Right ventricle myocardium superior (tissue), 1 donor: ENCODE measurements at regions not wholly inside any gene's neighbourhood (a gene's known extent, or its start where the extent isn't known, plus 50 kb on each side); places are given as distances from the start of the nearest gene placed in this dataset.
"Not testable (repeated sequence)": the region's sequence is repeated elsewhere in the genome, so short reads cannot be mapped to it uniquely, and the experiment has no call there.

Experiments
- ATAC-seq: fragments of 200-7000 bp; cut with Tn5 transposase; one replicate; pipeline ENCODE4 v1.9.1; 2020; ENCODE audit warnings: mild to moderate bottlenecking; ENCODE audit not compliant: poor library complexity
- DNase-seq: peaks from one replicate; pipeline ENCODE4 v3.0.0-alpha.2; 2020
- intact Hi-C: fragments of 100-400 bp; cut with DNase I; formaldehyde crosslinking; loops from one replicate; pipeline ENCODE4 v1.11.2; 2022
- donor health status: DM: no; HTN: yes; CAD: no; lungs with severe emphysema.

DNA sequence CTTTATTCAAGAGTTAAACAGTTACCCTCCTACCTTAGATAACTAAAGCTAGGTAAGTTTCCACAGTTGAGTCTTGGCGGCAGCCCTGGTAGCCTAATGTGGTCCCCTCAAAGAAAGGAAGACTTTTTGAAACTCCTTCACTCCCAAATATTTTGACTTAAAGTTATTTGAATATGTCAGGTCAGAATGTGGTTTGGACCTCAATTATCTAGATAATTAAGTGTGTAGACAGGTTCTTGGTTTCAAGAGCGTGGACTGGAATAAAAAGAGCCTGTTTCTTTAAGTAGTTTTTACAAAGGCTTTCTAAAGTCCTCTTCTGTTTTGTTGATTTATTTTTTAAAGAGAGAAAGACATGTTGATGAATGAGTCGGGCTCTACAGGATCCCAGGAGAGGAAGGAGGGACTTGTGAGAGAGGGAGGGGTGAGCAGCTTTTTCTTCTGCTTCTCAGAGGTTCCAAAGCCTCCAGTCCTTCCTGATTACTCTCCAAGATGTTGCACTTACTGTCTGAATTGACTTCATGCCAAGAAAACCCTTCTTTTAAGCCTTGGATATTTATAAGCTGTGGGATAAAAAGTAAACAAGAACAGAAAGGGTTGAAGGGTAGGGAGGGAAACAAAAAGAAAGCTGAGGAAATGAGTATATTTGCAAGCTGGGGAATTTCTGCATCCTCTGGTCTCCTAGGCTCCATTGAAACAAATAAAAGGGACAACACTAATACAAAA, 457.4 kb downstream of the IGSF11 start:
- DNase-seq (no peak), ATAC-seq (peak; percentile 68)
- intact Hi-C loops: no loop called here

DNA sequence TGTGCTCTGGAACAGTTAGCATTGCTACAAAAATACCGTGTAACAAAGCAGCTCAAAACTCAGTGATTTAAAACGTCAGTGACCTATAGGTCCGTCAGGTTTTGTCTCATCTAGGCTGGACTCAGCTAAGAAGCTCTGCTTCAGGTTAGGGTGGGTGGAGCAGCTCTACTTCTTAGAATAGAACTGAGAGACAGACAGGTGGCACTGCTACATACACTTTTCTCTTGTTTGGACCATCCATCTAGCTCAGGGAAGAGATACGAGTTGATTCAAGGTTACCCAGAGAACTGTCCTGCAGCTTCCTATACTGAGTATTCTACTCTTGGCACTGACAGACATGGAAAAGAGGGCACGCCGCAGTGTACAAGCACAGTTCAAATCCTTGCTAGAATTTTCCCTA, 456.1 kb downstream of the IGSF11 start:
- no peak for ATAC-seq
- intact Hi-C loops: no loop called here

DNA sequence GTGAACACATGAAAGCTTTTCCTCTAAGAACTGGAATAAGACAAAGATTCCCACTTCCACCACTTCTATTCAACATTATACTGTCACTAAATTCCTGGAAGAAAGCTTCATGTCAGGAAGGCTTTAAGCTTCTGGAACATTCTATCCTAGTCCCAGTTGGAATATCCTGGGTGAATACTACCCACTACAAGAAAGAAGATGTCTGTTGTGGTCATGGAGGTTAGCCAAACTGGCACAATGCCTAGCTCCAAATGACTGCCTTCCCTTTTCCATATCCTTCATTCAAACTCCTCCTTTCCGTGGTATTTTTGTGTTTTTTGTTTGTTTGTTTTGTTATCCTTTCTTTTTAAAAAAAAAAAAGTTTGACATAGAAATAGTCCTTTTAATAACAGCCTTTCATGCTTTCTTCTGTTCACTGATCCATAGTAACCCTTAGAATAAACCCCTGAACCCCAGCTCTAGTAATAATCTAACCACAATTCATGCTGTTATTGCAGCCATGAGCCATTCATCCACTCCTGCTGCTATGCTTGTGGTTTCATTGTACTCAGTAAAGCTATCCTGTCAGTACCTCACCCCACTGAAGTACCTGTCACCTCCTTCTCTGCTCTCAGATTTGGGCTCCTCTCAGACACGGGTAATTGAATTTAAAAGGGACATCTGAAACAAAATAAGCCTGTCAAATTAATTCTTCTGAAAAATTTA, 447.5 kb downstream of the IGSF11 start:
- DNase-seq (no peak), ATAC-seq (no peak)
- intact Hi-C loops: no loop called here

More for the DNA sequence above, 456.1 kb downstream of the IGSF11 start:
- DNase-seq: no peak

DNA sequence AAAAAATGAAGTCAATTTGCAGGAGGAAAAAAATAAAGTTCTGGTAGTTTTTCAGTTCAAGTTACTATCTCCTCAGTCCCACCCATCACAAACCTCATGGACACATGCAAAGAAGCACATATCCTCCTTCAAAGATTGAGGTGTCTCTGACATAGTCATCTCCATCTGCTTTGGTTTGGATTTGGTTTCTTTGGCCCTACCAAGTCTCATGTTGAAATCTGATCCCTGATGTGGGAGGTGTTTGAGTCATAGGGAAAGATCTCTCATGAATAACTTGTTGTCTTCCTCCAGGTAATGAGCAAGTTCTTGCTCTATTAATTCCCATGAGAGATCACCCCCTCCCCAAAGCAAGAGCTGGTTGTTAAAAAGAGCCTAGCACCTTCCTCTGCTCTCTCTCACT, 446.8 kb downstream of the IGSF11 start:
- no peak for ATAC-seq
- intact Hi-C loops: no loop called here
- no peak for DNase-seq

DNA sequence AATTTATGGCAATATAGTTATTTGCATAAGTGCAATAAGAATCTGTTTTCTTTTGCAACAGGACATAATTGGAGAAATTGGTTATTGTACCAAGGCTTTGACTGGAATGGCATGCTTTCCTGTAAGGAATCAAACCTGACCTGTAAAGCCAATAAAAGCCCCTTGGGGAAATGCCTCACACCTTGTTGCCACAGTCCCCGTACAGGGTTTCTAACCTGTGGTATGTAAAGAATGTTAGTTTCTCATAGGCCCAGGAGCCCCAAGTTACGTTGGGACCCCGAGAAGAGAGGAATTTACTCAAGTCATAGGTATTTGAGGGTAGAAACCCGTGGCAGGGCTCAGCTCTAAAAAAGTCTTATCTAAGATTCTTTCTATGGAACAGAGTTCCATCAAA, 441.4 kb downstream of the IGSF11 start:
- intact Hi-C loops: no loop called here
- DNase-seq (no peak), ATAC-seq (no peak)

DNA sequence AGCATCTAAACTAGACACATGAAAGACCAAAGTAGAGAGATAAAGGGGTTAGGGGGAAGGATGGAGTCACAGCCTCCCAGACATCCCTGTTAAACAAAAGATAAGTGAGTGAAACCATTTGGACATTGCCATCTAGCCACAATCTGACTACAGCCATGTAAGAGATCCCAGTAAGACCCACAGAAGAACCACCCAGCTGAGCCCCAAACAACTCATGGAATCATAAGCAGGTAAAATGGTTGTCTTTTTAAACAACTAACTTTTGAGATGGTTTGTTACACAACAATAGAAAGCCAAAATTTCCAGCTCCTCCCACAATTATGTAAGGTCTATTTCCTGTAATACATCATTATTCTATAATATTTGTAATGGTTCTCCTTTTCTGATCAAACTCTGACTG, 437.5 kb downstream of the IGSF11 start:
- intact Hi-C loops: no loop called here
- ATAC-seq: no peak
- DNase-seq: no peak

DNA sequence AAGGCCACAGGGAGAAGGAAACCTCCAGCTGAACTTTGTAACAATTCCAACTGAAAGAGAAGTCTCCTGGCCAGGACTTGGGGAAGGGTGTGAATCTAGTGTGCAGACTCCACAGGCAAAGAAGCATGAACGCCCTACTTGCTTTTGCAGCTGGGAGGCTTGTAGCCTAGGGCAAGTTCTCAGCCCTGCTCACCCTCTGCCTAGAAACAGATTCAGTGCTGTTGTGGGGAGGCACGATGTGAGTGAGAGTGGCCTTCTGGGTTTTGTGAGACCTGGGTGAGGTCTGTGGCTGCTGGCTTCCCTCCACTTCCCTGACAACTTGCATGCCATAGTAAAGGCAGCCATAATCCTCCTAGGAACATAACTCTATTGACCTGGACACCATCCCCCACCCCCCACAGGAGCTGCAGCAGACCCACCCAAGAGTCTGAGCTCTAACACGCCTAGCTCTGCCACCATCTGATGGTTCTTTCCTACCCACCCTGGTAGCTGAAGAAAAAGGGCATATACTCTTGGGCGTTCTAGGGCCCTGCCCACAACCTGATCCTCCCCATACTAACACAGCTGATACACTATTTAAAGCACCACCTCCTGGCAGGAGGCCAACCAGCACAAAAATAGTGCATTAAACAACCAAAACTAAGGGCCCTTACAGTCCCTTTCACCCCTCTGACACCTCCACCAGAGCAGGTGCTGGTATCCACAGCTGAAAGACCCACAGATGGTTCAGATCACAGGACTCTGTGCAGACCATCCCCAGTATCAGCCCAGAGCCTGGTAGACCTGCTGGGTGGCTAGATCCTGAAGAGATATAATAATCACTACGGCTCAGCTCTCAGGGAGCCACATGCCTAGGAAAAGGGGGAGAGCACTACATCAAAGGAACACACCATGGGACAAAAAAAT, 426.5 kb downstream of the IGSF11 start:
- intact Hi-C loops: no loop called here

DNA sequence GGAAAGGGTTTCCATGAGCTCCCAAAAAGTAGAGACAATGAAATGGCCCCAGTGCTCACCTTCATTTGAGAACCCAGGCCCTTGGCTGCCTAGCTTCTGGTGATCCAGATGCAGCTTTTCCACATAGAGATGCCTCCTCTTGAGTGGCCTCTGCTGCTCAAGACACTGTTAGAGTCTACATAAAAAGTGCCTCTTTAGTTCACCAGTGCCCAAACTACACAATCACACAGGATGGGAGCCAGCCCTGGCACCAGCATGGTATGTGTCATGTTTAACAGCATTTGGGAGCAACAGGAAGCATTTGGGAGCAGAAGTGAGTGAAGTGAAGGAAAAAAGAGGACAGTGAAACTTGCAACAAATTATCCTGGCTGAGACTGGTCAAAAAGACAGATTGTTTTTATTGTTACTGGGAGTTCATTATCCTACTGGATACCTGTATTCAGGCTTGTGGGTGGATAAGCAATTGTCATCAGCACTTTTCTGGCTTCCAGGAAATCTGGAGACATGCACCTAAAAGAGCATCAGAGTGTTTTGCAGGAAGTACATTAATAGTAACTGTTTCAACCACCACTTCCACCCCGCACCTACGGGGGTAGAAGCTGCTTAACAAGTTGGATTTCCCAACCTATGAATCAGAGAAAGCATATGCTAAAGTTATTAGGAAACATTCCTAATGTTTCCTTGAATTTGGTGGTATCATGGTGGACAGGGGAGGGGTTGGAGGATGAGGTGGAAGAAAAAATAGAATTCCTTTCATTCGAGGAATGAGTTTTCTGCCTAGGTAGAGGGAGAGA, 416.2 kb downstream of the IGSF11 start:
- intact Hi-C loops: no loop called here
- no peak for DNase-seq
- ATAC-seq: no peak

More for the DNA sequence above, 426.5 kb downstream of the IGSF11 start:
- ATAC-seq: no peak
- DNase-seq: no peak

DNA sequence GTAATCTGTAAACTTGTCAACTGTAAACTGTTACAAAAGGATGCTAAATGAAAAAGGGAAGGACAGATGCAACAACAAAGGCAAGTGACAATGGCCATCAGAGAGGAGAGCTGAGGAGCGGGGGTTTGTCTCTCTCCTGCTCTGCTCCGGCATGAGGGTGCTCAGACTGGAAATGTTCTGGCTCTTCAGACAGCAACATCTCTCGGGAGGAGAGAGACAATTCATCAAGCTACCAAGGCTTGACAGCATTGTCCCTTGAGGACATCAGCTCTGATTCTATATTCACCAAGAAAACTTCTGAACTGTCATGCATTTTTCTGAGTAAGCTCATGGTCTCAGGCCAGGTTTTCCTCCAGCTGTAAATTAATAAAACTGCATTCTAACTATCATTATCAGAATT, 408.2 kb downstream of the IGSF11 start:
- no peak for DNase-seq
- intact Hi-C loops: no loop called here
- ATAC-seq: no peak

DNA sequence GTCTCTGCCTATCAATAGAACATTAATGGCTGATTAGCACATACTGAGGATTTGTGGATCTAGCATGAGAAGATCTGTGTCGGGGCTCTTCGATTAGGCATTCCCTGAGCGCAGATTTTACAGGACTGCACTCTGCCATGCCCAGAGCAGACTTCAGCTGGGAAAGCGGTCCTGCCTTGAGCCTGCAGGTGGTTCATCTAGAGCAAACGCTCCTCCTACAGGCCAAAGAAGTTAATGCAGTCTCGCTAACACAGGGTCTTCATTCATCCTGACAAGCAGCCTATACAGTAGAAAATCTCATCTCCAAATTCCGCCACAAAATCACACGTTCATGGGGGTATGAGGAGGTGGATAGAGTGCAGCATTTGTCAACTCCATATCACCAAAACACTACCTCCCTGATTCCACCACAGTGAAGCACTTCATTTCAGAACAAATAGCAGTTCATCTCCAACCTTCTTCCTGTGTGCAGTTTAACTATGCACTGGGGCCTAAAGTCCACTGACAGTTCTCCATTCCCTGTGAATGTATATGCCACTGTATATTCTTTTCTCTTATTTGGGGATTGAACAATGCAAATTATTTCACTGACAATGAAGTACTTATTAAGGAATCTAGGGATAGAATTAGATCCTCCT, 405.8 kb downstream of the IGSF11 start:
- intact Hi-C loops: no loop called here
- peak; percentile 84 for ATAC-seq
- no peak for DNase-seq

DNA sequence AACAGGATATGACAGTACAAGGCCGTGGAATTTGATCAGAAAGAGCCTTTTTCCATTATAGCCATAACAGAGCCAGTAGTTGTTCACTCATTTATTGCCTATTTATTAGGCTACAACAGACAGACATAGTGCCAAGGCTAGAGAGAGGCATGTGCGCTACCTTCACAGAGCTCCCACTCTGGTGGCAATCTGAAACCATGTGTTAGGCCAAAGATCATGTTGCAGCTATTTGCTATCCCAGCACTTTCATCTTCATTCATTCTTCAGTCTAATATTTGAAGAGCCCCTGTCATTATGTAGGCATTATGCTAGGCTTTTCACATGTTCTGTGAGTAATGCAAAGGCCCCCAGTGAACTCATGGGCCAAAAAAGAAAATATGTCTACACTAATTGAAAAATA, 404.8 kb downstream of the IGSF11 start:
- intact Hi-C loops: no loop called here
- no peak for DNase-seq
- ATAC-seq: no peak

DNA sequence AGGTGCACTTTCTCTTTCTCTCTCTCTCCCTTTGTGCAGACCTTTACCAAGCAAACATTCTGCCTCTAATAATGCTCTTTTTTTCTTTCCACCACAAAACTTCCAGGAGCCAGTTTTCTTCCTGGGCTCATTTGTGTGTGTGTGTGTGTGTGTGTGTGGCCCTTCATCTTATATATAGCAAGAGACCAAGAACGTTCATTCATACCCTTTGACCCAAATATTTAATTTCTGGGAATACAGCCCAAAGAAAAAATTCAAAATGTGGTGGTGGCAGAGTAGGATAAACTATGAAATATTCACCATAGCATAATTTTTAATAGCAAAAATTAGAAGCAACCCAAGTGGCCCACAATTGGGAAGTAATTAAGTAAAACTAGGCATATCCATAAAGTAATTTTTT, 398.9 kb downstream of the IGSF11 start:
- ATAC-seq (no peak), DNase-seq (no peak)
- intact Hi-C loops: no loop called here

DNA sequence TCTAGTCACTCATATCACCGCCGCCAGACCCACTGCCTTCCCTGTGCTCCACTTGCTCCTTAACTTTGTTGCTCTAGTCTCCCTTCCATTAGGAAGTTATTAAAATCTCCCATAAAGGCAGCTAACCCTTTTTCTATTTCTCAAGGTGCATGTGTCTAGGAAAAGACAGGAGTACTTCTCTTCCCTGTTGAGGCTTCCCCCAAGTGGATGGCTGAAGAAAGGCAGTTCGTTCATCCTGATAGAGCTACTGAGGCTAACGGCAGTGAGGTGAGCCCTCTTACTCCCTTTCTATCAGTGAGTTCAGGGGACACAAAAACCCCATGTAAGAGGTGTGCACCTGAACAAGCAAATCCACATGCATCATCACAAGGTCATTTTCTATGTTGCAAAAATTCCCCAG, 397.8 kb downstream of the IGSF11 start:
- ATAC-seq (no peak), DNase-seq (no peak)
- intact Hi-C loops: no loop called here

DNA sequence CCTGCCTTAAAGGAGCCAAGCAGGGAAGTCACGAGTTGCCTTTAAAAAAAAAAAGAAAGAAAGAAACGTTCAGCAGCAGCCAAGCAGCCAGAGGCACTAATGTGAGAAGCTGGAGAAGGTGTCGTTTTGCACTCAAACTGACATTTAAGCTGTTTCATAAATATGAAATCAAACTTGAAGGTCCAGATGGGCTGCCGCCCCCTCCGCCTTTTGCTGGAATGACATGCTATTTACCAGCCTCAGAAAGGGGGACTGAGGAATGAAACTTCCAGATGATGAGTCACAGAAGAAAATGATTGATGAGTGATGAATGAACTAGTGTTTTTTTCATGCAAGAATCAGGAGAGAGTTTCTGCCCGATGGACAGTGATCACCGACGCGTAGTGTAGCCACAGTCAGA, 396.8 kb downstream of the IGSF11 start:
- intact Hi-C loops: no loop called here
- DNase-seq (no peak), ATAC-seq (no peak)

DNA sequence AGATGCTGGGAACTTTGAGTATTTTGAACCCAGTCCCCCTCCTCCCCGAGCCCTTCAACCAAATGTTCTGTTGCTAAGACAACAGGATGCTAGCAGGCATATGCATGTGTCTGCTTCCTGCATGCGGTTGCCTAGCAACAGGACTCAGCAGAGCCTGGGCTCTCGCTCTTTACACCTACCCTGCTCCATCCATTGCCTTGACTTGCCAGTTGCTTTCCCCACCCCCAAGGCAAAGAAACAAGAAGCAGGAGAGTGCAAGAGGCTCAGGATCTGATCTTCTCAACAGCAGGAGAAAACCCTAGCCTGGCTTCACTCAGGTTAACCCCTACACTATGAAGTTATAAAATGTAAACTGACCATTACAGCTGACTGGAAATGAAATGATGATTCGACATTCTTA, 393.0 kb downstream of the IGSF11 start:
- no peak for ATAC-seq
- intact Hi-C loops: no loop called here
- no peak for DNase-seq

DNA sequence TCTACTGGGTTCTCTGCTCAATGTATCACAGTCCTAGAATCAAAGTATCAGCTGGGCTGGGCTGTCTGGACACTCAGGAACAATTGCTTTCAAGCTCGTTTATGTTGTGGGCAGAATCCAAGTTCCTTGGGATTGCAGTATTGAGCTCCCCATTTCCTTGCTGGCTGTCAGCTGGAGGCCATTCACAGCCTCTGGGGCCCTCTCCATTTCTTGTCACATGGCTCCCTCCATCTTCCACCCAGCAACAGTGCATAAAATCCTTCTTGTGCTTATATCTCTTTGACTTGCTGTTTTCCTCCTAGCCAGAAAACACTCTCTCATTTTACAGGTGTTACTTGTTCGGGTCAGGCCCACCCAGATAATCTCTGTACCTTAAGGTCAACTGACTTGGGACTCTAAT, 363.5 kb downstream of the IGSF11 start:
- DNase-seq (no peak), ATAC-seq (no peak)
- intact Hi-C loops: no loop called here

DNA sequence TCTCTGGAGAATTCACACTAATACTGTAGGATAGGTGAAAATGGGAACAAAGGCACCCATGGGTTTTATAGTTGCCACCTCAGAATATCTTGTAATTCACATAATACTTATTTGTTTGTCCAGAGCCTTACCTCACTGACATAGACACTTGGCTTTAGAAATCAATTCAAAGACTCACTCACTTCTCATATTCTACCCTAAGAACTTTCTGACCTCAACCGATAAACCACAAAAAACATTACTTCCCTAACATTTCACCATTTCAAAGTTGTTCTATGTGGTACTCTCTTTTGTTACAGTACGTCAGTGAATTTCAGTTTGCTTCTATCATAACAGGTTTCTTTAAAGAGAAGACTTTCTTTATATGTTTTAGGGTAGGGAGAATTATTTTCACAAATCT, 359.3 kb downstream of the IGSF11 start:
- intact Hi-C loops: no loop called here
- ATAC-seq (no peak), DNase-seq (no peak)

DNA sequence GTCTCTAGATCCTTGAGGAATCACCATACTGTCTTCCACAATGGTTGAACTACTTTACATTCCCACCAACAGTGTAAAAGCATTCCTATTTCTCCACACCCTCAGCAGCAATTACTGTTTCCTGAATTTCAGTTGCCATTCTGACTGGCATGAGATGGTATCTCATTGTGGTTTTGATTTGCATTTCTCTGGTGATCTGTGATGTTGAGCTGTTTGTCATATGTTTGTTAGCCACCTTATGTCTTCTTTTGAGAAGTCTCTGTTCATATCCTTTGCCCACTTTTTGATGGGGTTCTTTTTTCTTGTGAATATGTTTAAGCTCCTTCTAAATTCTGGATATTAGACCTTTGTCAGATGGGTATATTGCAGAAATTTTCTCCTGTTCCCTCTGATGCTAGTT, 356.0 kb downstream of the IGSF11 start:
- DNase-seq, intact Hi-C loops, ATAC-seq: not testable (repeated sequence)
